Occipital lobe (tissue), 1 donor: ENCODE measurements at regions not wholly inside any gene's neighbourhood (a gene's known extent, or its start where the extent isn't known, plus 50 kb on each side); places are given as distances from the start of the nearest gene placed in this dataset.
"Not testable (repeated sequence)": the region's sequence is repeated elsewhere in the genome, so short reads cannot be mapped to it uniquely, and the experiment has no call there.

Experiments
- DNase-seq: peaks from one replicate; lab custom pipeline; 2025; lab: John Stamatoyannopoulos, UW

DNA sequence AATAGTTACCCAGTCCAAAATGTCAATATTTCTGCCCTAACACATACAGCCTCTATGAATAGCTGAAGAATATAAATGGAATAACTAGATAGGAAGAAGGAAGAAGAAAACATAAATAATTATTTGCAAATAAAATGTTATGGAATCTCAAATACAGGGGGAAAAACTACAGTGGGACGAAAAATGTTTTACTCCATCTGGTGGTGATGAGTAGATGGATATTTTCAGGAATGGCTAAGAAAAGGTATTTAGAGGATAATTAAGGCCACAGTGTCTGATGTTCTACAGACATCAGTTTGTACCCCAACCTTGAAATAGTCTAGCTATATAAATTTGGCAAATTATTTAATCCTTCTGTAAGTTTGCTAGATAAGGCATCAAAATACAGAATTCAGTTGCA lies 178.1 kb upstream of the FSHR start:
- DNase-seq = no peak

DNA sequence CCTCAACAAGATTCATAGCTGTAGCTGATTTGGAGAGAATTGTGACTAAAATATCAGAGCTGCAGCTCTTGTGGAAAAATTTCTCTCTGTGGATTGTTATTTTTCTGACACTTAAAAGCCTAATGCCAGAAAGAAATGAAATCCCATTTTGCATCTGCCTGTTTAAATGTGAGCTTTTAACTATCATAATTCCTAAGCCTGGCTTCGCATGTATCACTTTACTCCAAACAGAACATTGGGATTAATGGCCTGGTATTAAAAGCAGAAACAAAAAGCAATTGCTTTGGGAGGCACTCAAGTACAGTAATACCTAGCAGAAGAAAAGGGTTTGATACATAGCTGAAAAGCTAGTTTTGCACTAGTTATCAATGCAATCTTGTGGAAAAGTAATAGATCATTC lies 164.2 kb upstream of the FSHR start:
- no peak for DNase-seq

DNA sequence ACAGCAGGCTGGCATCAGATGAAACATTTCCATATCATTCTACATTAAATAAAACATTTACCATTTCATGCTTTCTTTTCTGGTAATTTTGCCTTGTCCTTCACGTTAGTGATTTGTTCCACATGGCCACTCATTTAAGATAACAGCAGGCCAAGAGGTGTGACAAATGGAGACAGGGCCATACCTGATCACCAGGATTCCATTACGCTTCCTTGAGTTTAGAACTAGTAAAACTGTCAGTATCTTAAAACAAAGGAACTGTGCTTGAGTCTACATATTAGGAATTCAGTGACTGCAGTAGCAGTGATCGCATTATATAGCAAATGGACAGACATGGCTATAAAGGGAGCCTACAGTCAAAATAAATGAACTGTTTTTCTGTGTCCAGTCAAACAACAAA lies 155.1 kb upstream of the FSHR start:
- DNase-seq = no peak

GRCh38 chr2:49306925-49307324 lies 152.6 kb upstream of the FSHR start:
- DNase-seq = no peak

DNA sequence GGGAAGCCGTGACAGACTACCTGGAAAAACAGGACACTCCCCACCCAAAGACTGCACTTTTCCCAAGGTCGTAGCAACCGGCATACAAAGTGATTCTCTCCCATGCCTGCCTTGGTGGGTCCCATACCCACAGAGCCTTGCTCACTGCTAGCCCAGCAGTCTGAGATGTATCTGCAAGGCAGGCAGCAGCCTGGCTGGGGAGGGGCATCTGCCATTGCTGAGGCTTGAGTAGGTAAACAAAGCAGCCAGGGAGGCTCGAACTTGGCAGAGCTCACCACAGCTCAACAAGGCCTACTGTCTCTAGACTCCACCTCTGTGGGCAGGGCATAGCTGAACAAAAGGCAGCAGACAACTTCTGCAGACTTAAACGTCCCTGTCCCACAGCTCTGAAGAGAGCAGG lies 144.4 kb upstream of the FSHR start:
- DNase-seq = not testable (repeated sequence)

GRCh38 chr2:49298230-49298629 lies 143.9 kb upstream of the FSHR start:
- no peak for DNase-seq

DNA sequence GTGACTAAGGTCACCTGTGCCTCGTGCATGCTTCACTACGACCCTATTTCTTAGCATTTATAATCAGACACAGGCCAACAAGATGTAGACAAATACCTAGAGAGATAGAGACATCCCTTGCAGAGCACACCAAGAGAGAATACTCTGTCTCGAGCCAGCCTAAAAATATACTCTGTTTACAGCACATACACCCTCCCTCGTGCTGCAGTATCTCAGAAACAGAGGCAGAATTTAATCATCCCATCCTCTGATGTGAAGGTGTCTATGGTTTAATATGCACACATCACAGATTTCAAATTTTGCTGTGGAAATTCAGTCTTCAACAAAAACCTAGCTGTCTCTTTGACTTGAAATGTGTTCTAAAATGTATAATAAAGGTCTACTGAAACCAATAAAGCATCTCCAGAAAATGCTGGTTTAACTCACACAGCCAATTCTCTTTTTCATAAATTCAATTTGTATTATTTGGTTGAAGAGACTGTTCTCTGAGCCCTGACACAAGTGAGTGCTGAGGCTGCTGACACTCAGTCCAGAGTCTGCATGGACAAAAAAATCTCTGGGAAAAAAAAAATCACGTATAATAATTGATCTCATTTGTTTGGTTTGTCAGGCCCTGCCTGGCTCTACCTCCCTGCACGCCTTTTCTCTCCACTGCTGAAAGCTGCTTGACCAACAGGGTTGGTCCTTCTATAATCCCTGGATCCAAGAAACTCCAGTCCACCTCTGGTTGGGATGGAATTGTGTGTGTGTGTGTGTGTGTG lies 142.0 kb upstream of the FSHR start:
- no peak for DNase-seq

DNA sequence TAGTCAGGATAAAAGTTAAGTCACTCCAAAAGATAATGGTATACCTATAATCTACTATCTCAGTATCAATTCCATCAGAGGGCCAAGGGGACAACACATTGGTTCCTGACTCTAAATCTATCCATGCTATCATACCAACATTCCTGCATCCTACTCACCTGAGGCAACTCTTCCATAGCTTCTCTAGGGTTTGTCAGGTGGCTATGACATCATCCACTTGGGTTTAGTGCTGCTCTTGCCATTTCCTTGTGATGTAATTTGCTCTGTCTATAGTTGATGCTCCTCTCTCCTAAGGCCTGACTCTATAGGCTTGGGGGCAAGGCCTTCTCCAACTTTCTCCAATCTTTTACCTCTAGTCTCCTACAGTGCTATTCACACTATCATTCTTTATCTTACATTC lies 139.9 kb upstream of the FSHR start:
- DNase-seq = no peak

DNA sequence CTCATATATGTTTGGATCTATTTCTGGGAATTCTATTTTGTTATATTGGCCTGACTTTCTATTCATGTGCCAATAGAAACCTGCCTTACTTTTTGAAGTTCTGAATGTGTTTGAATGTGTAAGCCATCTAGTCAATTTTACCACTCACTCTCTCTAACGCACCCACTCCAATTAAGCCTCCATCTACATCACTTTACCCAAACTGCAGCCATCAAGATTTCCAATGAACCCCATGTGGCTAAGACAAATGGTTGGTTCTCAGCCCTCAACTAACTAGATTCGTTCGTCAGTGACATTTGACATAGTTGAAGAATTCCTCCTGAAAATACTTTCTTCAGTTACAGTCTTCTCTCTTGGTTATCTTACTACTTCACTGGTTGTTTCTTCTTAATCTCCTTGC lies 137.3 kb upstream of the FSHR start:
- no peak for DNase-seq

DNA sequence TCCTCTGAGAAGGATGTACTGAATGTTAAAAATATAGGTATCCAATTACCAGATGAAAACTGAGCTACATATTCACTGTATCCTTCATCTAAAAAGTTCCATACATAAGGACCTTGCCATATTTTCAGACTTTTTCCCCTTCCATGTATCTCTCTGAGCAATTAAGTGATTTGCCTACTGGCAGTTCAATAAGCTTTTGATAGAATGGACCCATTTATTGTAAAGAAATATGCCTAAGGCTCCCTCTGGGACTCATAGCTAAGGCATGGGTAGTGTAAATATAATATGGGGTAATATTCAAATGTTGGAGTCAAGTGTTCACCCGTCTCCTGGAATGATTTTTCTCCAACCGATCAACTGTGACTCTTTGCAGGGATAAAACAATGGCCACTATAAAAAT lies 135.4 kb upstream of the FSHR start:
- no peak for DNase-seq

- DNase-seq = no peak
Observed at GRCh38 chr2:49288902-49289700, 134.8 kb upstream of the FSHR start.

- DNase-seq = peak; percentile 20
Observed at GRCh38 chr2:49288113-49288705, 133.9 kb upstream of the FSHR start.

GRCh38 chr2:49286726-49287125 lies 132.4 kb upstream of the FSHR start:
- no peak for DNase-seq

DNA sequence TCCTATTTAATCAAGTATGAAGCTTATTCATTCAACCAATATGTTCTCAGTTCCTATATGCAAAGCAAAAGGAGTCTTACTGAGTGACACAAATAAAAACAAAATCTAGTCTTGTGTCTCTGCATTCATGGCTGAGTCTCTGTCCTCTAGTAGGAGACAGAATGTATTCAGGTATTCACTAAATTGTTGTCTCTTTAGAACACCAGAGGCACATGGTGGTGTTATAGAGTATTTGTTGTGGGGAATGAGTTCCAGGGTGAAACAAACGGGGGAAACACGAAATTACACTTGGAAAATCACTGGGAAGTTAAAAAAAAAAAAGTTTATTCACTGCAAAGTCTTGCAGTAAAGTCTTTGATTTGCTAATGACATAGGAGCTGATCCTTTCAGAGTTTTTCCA lies 131.7 kb upstream of the FSHR start:
- no peak for DNase-seq

DNA sequence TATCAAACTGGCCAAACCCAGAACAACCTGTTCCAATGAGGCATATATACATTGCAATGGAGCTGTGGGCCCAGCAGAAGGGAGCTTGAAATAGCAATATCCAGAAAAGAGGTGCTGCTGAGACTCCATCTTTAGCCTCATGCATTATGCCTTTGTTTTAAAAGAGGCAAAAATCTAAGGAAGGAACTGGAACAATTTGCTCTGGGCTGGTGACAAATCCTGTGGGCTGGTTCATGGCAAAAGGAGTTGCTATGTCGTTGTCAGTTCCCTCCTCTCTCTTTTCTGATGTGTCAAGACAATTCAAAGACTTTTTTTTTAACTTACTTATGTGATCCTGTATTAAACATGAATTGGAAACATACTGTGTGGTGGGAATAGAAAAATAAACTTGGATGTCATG lies 124.2 kb upstream of the FSHR start:
- no peak for DNase-seq

- DNase-seq = no peak
Observed at GRCh38 chr2:49278141-49278540, 123.8 kb upstream of the FSHR start.

GRCh38 chr2:49271060-49271606 lies 116.8 kb upstream of the FSHR start:
- no peak for DNase-seq

DNA sequence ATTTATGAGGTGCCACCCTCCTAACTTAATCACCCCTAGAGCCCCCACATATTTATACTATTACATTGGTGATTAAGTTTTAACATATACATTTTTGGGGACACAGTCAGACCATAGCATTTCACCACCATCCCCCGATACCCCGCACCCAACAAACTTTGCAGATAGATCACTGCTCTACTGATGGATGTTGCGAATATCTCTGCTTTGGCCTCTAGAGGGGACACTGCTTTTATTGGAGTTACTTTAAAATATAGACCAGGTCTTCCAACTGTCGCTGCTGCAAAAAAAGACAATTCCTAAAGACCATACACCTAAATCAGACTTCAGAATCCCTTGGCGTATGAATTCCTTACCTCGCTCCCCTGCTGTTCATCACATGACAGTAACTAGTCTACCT lies 115.8 kb upstream of the FSHR start:
- DNase-seq = no peak

DNA sequence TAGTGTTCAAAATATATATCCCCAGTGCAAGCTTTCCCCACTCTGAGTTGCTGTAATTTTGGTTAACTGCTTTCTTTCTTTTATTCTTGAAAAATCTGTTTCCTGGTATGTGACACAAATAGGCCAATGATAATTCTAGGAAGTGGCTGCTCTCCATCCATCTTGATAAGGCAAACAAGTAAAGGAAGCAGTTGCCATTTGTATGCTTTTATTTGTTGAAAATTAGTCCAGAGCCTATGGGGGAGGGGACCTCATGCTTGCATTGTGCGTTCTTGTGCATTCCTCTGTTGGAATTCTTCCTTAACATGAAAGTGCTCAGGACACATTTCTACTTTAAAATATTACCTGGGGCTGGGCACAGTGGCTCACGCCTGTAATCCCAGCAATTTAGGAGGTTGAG lies 111.2 kb upstream of the FSHR start:
- no peak for DNase-seq

DNA sequence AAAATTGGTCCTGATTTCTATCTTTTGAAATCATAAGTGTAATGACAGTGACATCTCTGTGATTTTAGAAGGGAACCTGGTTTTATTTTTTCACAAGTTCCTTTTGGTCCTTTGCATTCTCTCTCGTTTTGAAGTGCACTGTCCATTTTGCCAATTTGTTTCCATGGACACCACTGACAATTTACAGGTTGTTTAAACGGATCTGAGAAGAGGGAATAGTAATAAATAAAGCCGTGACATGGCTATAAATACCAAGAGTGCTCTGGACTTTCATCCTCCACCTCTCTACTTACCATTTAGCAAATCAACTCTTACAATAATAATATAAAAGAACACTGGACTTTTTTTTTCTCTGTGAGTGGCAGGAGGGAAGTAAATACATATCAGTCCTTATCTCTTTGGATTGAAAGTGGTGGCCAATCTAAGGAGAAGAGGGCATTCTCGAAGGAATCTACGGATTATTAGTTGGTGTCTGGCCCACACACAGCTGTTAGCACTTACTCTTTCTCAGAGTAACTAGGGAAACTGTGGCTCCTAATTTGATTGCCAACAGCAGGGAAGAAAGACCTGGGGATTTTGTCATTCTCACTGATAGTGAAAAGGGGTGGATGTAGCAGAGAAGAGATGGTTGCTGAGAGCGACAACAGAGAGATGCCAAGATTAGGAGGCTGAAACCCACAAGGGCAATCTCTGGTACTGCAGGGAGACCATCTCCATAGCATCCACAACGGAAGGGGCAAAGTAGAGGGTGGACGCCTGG lies 108.7 kb upstream of the FSHR start:
- no peak for DNase-seq

- no peak for DNase-seq
Observed at GRCh38 chr2:49261781-49262180, 107.5 kb upstream of the FSHR start.
